ENCODE measurements at regions not wholly inside any gene's neighbourhood (a gene's known extent, or its start where the extent isn't known, plus 50 kb on each side); places are given as distances from the start of the nearest gene placed in this dataset.
"Not testable (repeated sequence)": the region's sequence is repeated elsewhere in the genome, so short reads cannot be mapped to it uniquely, and the experiment has no call there.

DNA sequence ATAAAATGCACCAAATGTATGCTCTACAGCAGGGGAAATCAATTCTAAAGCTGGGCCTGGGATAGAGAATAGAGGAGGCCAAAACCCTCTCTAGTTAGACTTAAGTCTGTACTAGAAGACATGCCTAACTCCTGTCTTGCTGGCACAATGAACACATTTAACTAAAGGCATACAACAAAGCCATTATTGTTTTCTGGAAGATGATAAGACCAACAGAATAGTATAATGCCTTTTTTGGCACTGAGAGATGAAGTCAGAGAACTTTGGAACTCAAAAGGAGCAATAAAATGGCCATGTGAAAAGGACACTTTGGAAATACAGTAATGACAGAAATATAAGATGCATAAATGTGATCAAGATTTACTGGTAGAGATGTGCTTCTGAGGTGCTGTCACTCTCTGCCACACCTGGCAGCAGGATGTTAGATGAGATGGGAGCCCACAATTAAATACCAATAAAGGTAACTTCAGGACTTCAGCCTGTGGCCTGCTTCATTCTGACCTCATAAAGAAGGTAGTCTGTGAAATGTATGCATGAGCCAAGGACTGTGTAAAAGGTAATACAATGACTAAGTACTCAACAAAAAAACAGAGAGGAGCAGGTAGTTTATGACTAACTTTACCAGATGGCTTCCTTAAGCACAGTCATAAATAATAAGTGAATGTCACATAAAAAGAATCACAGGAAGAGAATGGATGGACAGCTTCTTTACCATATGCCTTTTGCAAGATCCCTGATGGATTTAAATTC is 333.4 kb downstream of the BCKDHB start:
- no peak for DNase-seq

DNA sequence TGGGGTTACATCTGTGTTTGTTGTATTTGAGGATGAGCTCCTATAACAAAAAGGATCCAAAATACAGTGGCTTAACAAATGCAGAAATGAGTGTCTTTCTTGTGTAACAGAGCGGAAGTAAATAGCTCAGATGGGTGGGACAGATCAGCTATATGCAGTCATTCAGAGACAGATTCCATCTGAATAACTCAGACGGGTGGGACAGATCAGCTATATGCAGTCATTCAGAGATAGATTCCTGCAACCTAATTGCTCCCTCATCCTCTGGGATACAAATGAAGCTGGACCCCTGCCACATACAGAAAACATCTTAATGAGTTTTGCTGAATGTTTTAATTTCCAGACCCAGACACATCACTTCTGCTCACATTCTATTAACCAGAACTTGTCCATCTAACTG is 332.3 kb downstream of the BCKDHB start:
- no peak for DNase-seq

DNA sequence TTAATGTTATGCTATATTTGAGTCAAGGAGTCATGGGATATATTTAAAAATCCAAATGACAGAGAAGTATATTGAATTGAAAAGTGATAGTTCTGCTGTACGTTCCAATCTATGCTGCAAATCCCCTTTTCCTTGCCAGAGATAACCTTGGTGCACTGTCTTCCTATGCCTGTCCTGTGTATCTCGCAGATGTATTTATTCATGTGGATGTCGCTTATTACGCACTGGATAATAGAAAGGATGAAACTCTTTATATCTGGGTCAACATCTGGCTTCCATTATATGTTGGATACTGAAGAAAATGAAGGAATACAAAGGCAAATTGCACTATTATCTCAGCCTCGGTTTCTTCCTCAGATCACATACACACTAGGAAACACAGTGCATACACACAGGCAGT is 331.3 kb downstream of the BCKDHB start:
- DNase-seq = no peak

DNA sequence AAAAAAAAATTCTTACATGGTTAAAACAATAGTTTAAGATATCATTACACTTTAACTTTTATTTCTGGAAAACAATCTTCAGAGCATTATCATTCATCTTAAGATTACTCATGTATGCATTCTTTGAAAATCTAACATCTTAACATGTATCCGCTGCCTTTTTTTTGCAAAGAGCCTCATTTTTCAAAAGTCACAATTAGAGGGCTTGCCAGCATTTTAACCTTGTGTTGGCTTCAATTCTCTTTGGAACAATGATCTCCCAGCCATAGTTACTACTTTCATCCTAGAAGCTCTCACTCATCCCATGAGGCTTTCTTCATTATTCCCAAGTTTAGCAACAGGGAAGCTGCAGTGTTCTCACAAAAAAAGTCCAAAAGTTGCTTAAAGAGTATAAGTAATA is 330.8 kb downstream of the BCKDHB start:
- DNase-seq = no peak

DNA sequence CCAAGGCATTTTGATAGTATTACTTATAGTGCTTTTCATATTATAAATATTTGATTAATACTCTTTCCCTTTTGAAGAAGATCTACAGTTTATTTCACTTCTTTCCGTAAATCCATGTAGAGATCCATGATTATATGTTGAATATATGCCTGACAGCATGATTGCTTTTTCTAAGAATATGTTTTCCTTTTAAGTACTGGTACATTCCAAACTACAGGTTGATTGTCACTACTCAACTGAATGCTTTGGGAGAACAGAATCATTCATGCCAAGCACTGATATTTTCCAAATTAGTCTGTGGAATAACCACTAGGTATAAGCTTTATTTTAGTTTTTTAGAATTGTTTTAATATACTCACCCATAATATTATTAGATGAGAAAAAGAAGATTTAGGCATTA is 330.2 kb downstream of the BCKDHB start:
- DNase-seq = no peak

DNA sequence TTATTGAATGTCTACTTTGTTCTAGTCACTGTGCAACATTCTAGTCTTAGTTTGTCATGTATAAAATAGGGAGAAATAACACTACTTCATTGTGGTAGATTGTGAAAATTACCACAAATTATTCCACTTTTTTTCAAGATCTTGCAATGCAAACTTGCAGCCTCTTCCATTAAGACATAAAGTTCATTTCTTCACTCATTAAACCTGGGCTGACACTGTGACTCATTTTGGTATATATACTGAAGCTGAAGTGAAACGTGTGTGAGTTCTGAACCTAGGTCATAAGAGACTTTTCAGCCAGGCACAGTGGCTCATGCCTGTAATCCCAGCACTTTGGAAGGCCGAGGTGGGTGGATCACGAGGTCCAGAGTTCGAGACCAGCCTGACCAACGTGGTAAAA is 329.0 kb downstream of the BCKDHB start:
- no peak for DNase-seq

DNA sequence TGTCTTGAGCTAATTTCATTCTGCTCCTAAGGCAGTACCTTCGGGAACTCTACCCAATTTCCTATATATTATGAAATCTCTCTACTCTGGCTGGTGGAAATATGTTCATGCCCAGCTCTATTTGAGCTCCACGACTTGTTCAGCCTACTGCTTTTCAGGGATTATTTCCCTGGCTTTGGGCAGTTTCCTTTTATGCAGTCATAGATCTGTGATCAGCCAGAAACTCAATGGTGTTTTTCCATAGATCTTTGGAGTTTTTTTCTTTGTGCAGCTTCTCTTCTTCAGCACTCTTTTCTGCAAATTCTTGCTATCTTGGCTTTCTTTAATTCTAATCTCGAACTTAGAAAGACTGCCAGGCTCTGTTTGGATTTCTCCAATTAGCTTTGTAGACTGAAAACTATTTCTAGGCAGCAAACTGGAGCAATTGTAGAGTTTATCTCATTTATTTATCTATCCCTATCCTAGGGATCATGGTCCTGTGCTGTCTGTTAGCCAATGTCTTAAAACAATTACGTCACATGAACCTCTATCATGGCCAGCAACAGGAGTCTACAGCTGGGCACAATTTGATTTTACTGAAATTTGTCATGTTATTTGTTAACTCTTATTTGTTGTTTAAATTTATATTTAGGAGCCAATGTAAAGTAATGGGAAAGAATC is 328.4 kb downstream of the BCKDHB start:
- DNase-seq = no peak

DNA sequence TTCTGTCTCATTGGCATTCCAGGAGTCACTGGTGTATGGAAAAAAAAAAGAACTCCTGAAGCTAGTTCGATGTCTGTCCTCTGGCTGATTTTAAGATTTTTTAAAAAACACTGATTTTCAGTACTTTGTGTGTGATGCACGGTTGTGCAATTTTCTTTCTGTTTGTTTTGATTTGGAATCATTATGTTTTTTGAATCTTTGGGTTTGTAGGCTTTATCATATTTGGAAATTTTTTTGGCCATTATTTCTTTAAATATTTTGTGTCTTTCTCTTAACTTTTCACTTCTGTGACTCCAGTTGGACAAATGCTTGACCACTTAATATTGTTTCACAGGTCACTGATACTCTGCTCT is 327.2 kb downstream of the BCKDHB start:
- DNase-seq = no peak

DNA sequence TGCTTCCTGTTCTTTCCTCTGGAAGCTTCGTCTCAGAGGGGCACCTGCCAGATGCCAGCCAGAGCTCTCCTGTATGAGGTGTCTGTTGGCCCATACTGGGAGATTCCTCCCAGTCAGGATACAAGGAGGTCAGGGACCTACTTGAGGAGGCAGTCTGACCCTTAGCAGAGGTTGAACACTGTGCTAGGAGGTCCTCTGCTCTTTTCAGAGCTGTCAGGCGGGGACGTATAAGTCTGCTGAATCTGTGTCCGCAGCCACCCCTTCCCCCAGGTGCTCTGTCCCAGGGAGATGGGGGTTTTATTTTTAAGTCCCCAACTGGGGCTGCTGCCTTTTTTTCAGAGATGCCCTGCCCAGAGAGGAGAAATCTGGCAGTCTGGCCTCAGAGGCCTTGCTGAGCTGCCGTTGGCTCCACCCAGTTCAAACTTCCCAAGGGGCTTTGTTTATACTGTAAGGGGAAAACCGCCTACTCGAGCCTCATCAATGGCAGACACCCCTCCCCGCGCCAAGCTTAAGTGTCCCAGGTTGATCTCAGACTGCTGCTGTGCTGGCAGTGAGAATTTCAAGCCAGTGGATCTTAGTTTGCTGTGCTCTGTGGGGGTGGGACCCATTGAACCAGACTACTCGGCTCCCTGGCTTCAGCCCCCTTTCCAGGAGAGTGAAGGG is 326.7 kb downstream of the BCKDHB start:
- no peak for DNase-seq

DNA sequence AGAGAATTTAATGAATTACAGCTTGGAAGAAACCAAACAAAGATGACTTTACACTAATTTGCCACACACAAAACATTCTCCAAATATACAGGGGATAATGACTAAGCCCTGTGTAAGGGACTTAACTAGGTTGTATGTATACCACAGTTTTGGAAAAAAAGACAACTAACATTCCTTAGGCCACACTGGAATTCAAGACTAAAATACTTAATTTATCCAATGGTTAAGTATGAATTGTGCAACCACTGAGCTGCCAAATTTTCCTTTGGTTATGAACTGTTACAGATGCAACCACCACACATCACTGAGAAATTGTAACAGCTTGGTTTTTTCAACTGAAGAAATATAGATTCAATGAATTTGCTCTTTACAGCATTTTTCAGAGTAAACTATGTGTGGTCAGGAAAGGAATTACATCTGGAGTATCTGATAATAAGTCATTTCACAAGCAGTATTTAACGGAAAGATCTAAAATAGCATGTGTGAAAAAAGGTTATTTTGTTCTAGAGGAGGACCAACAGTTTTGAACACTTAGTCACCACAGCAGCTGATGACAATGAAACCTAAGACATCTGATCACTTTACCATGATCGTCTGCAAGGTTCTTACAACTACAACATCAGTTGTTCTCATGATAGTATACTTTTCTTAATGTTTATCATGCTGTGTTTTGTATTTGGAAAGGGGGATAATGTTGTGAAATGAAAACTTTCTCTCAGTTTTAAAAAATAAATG is 318.8 kb downstream of the BCKDHB start:
- no peak for DNase-seq

DNA sequence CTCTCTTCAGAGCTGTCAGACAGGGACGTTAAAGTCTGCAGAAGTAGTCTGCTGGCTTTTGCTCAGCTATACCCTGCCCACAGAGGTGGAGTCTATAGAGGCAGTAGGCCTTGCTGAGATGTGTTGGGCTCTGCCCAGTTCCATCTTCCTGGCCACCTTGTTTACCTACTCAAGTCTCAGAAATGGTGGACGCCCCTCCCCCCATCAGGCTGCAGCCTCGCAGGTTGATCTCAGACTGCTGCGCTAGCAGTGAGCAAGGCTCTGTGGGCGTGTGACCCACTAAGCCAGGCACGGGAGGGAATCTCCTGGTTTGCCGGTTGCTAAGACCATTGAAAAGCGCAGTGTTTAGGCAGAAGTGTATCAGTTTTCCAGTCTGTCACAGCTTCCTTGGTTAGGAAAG is 305.0 kb downstream of the BCKDHB start:
- no peak for DNase-seq

DNA sequence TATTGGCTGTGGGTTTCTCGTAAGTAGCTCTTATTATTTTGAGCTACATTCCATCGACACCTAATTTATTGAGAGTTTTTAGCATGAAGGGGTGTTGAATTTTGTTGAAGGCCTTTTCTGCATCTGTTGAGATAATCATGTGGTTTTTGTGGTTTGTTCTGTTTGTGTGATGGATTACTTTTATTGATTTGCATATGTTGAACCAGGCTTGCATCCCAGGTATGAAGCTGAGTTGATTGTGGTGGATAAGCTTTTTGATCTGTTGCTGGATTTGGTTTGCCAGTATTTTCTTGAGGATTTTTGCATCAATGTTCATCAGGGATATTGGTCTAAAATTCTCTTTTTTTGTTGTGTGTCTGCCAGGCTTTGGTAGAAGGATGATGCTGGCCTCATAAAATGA is 301.5 kb downstream of the BCKDHB start:
- not testable (repeated sequence) for DNase-seq

DNA sequence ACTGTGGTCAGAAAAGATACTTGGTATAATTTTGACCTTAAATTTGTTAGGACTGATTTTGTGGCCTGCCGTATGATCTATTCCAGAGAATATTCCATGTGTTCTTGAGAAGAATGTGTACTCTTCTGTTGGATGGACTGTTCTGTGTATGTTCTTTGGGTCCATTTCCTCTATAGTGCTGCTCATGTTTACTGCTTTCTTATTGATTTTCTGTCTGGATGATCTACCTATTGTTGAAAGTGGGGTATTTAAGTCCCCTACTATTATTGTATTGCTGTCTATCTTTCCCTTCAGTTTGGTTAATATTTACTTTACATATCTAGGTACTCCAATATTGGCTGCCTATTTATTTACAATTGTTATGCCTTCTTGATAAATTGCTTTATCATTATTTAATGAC is 298.4 kb downstream of the BCKDHB start:
- DNase-seq = no peak

DNA sequence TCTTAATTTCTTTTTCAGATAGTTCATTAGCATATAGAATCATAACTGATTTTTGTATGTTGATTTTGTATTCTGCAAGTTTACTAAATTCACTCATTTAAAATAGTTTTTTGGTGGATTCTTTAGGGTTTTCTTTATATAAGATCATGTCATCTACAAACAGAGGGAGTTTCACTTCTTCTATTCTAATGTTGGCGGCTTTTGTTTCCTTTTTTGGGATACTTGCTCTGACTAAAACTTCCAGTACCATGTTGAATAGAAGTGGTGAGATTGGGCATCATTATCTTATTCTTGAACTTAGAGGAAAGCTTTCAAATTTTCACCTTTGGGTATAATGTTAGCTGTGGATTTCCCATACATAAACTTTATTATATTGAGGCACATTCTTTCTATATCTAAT is 296.9 kb downstream of the BCKDHB start:
- DNase-seq = no peak

DNA sequence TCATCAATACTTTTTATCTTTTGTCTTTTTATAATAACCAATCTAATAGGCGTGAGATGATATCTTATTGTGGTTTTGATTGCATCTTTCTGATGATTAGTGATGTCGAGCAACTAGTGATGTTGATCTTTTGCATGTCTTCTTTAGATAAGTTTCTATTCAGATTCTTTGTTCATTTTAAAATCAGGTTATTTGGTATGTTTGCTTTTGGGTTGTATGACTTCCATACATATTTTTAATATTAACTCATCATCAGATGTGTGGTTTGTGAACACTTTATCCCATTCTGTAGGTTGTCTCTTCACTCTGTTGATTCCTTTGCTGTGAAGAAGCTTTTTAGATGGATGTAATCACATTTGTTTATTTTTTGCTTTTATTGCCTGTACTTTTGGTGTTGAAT is 295.8 kb downstream of the BCKDHB start:
- no peak for DNase-seq
